GM23338 (cell line): ENCODE measurements at regions not wholly inside any gene's neighbourhood (a gene's known extent, or its start where the extent isn't known, plus 50 kb on each side); places are given as distances from the start of the nearest gene placed in this dataset.

ENCODE experiments used
- ATAC-seq: fragments of 200-7000 bp; cut with Tn5 transposase; 3 replicates; pipeline ENCODE4 v1.9.1; 2020
- DNase-seq: peaks from one replicate; pipeline ENCODE4 v3.0.0-alpha.2; 2015; ENCODE audit warnings: low spot score
- H2AFZ ChIP-seq: fragments of 200-600 bp; sonication (generic); 2 replicates; pipeline ENCODE4 v1.8.0; 2016; ENCODE audit warnings: antibody characterized with exemption, mild to moderate bottlenecking, moderate library complexity
- H3F3A ChIP-seq: fragments of 200-600 bp; sonication (generic); replicated peaks from 2 replicates; pipeline ENCODE4 v1.8.0; 2017; ENCODE audit warnings: antibody characterized with exemption, mixed run types, low read depth
- H3K27ac ChIP-seq: fragments of 200-600 bp; sonication (generic); 2 replicates; pipeline ENCODE4 v1.6.1; 2016; ENCODE audit warnings: low read depth
- H3K27me3 ChIP-seq: fragments of 200-600 bp; sonication (generic); 2 replicates; pipeline ENCODE4 v1.8.0; 2016; ENCODE audit warnings: mild to moderate bottlenecking, mixed run types, moderate library complexity; ENCODE audit not compliant: insufficient read depth
- H3K36me3 ChIP-seq: fragments of 200-600 bp; sonication (generic); 2 replicates; pipeline ENCODE4 v1.8.0; 2016; ENCODE audit warnings: mild to moderate bottlenecking; ENCODE audit not compliant: insufficient read depth
- H3K4me1 ChIP-seq: fragments of 200-600 bp; sonication (generic); 2 replicates; pipeline ENCODE4 v1.8.0; 2016; ENCODE audit warnings: mild to moderate bottlenecking, moderate library complexity; ENCODE audit not compliant: insufficient read depth
- H3K4me2 ChIP-seq: fragments of 200-600 bp; sonication (generic); 2 replicates; pipeline ENCODE4 v1.7.1; 2017; ENCODE audit warnings: mixed run types
- H3K4me3 ChIP-seq: fragments of 200-600 bp; sonication (generic); 2 replicates; pipeline ENCODE4 v1.6.1; 2016; ENCODE audit warnings: mixed run types
- H3K79me2 ChIP-seq: fragments of 200-600 bp; sonication (generic); replicated peaks from 2 replicates; pipeline ENCODE4 v1.8.0; 2017; ENCODE audit warnings: mild to moderate bottlenecking; ENCODE audit not compliant: insufficient read depth
- H3K9me2 ChIP-seq: fragments of 200-600 bp; sonication (generic); 2 replicates; pipeline ENCODE4 v1.8.0; 2017; ENCODE audit not compliant: insufficient read depth
- H4K20me1 ChIP-seq: fragments of 200-600 bp; sonication (generic); replicated peaks from 2 replicates; pipeline ENCODE4 v1.8.0; 2017; ENCODE audit warnings: mild to moderate bottlenecking; ENCODE audit not compliant: insufficient read depth
- H3K27ac Mint-ChIP-seq: 2 replicates; pipeline ENCODE4 v1.8.0; 2020; ENCODE audit warnings: inconsistent platforms, mild to moderate bottlenecking, moderate library complexity, mixed read lengths
- H3K27me3 Mint-ChIP-seq: 3 replicates; pipeline ENCODE4 v1.8.0; 2022; ENCODE audit warnings: low read depth, mild to moderate bottlenecking, moderate library complexity, mixed read lengths, inconsistent platforms; ENCODE audit not compliant: insufficient read depth, poor library complexity
- H3K36me3 Mint-ChIP-seq: 3 replicates; pipeline ENCODE4 v1.8.0; 2021; ENCODE audit warnings: low read depth, mild to moderate bottlenecking, inconsistent platforms, moderate library complexity, mixed read lengths
- H3K4me1 Mint-ChIP-seq: 3 replicates; pipeline ENCODE4 v1.8.0; 2020; ENCODE audit warnings: mild to moderate bottlenecking, inconsistent platforms, mixed read lengths
- H3K4me3 Mint-ChIP-seq: 3 replicates; pipeline ENCODE4 v1.8.0; 2021; ENCODE audit warnings: moderate library complexity, mild to moderate bottlenecking, inconsistent platforms, mixed read lengths
- H3K9me3 Mint-ChIP-seq: 3 replicates; pipeline ENCODE4 v1.8.0; 2020; ENCODE audit warnings: moderate library complexity, mild to moderate bottlenecking, inconsistent platforms, mixed read lengths
- CREB1 ChIP-seq: fragments of 250-450 bp; sonication (Bioruptor Pico); IDR thresholded peaks from 2 replicates; pipeline ENCODE4 v1.5.0; 2020; ENCODE audit warnings: low read depth, mild to moderate bottlenecking, moderate library complexity
- NANOG ChIP-seq: IDR thresholded peaks from 2 replicates; pipeline ENCODE4 v1.6.1; 2016; ENCODE audit warnings: antibody characterized with exemption, borderline replicate concordance
- STAT1 ChIP-seq: IDR thresholded peaks from one replicate; pipeline ENCODE4 v1.6.1; 2016; ENCODE audit warnings: antibody characterized with exemption; ENCODE audit not compliant: unreplicated experiment
- ZNF114 ChIP-seq: fragments of 250-450 bp; sonication (Bioruptor Pico); IDR thresholded peaks from 2 replicates; pipeline ENCODE4 v1.5.0; 2020; ENCODE audit warnings: mild to moderate bottlenecking, moderate library complexity
- ZNF331 ChIP-seq: fragments of 250-450 bp; sonication (Bioruptor Pico); IDR thresholded peaks from 2 replicates; pipeline ENCODE4 v1.5.0; 2020; ENCODE audit warnings: low read depth, mild to moderate bottlenecking, moderate library complexity
- TF ChIP-seq, protein P1 (sequence below): IDR thresholded peaks from one replicate; pipeline ENCODE4 v1.6.1; 2018; ENCODE audit warnings: antibody characterized with exemption; ENCODE audit not compliant: unreplicated experiment
- TF ChIP-seq, protein P2 (sequence below): IDR thresholded peaks from 2 replicates; pipeline ENCODE4 v1.6.1; 2016; ENCODE audit warnings: antibody characterized with exemption

DNA sequence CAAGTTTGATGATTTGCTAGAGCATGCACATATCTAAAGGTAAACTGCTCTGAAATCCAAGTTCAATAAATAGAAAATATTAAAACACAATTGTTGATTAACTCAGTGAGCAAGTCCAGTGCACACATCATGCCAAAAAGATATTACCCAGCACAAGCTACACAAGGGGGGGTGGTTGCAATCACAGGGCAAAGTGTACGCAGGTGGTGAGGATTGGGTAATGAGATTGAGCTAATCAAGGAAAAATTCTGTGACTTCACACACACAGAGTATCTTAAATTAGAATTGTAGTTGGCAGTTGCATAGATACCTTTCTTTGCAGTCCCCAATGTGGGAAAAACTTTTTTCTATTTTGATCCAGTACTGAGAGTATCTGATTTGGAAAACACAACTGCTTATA, 156.1 kb upstream of the NTRK2 start:
- Mint-ChIP-seq H3K27me3 (peaks cover 3% of the 10 kb centered on the region), H3K4me3 (no peak overlapping the region), H3K4me1 (no peaks in the 10 kb centered on the region), H3K9me3 (peaks cover 16% of the 10 kb centered on the region), H3K27ac (no peak overlapping the region), H3K36me3 (peaks cover 7% of the 10 kb centered on the region; the same call in 2 of the 3 replicates)
- Histone ChIP-seq H4K20me1 (no peaks in the 10 kb centered on the region), H3K4me3 (no peak overlapping the region), H3K79me2 (no peaks in the 10 kb centered on the region), H3K9me2 (peaks cover 6% of the 10 kb centered on the region; the same call in 1 of the 2 replicates), H3F3A (no peaks in the 10 kb centered on the region), H3K36me3 (no peaks in the 10 kb centered on the region), H3K27ac (no peak overlapping the region), H3K27me3 (no peaks in the 10 kb centered on the region), H3K4me2 (no peak overlapping the region), H3K4me1 (no peaks in the 10 kb centered on the region), H2AFZ (no peak overlapping the region)
- DNase-seq (no peak), ATAC-seq (no peak)
- TF ChIP-seq, protein P1, sequence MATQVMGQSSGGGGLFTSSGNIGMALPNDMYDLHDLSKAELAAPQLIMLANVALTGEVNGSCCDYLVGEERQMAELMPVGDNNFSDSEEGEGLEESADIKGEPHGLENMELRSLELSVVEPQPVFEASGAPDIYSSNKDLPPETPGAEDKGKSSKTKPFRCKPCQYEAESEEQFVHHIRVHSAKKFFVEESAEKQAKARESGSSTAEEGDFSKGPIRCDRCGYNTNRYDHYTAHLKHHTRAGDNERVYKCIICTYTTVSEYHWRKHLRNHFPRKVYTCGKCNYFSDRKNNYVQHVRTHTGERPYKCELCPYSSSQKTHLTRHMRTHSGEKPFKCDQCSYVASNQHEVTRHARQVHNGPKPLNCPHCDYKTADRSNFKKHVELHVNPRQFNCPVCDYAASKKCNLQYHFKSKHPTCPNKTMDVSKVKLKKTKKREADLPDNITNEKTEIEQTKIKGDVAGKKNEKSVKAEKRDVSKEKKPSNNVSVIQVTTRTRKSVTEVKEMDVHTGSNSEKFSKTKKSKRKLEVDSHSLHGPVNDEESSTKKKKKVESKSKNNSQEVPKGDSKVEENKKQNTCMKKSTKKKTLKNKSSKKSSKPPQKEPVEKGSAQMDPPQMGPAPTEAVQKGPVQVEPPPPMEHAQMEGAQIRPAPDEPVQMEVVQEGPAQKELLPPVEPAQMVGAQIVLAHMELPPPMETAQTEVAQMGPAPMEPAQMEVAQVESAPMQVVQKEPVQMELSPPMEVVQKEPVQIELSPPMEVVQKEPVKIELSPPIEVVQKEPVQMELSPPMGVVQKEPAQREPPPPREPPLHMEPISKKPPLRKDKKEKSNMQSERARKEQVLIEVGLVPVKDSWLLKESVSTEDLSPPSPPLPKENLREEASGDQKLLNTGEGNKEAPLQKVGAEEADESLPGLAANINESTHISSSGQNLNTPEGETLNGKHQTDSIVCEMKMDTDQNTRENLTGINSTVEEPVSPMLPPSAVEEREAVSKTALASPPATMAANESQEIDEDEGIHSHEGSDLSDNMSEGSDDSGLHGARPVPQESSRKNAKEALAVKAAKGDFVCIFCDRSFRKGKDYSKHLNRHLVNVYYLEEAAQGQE, result no peak

DNA sequence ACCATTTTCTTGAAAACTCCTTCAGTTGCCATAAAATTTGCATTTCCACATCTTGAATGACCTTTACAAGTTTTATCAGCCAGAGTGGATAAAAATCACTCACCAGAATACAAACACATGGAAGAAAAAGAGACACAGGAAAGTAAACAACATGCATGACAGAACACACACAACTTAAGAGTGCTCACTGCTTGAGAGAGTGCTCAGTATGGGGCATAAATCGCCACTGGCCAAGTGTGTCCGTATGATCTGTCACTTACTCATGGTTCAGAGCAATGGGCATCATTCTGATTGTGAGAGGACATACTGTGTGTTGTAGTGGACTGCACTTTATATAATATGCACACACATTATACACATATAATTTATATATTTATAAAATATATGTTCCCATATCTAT, 155.6 kb upstream of the NTRK2 start:
- H3K27me3 ChIP-seq, result no peaks in the 10 kb centered on the region
- H3K27ac ChIP-seq, result no peak overlapping the region
- peak overlapping the region; percentile 30; the same call in 1 of the 2 replicates for H3K27ac Mint-ChIP-seq
- no peaks in the 10 kb centered on the region for H3K79me2 ChIP-seq
- H3K27me3 Mint-ChIP-seq, result peaks cover 3% of the 10 kb centered on the region
- no peaks in the 10 kb centered on the region for H3K4me1 ChIP-seq
- peaks cover 10% of the 10 kb centered on the region; the same call in 2 of the 3 replicates for H3K36me3 Mint-ChIP-seq
- no peak for DNase-seq
- H3K4me3 ChIP-seq, result no peak overlapping the region
- H3K4me1 Mint-ChIP-seq, result no peaks in the 10 kb centered on the region
- no peak for ATAC-seq
- no peak overlapping the region for H2AFZ ChIP-seq
- no peak overlapping the region for H3K4me2 ChIP-seq
- no peaks in the 10 kb centered on the region for H3F3A ChIP-seq
- no peaks in the 10 kb centered on the region for H4K20me1 ChIP-seq
- peaks cover 20% of the 10 kb centered on the region for H3K9me3 Mint-ChIP-seq
- H3K4me3 Mint-ChIP-seq, result no peak overlapping the region
- H3K9me2 ChIP-seq, result peaks cover 2% of the 10 kb centered on the region; the same call in 1 of the 2 replicates
- H3K36me3 ChIP-seq, result no peaks in the 10 kb centered on the region
- TF ChIP-seq STAT1, result no peak
- TF ChIP-seq ZNF331, result no peak
- TF ChIP-seq, protein P1, result no peak
- no peak for TF ChIP-seq NANOG
- TF ChIP-seq ZNF114 (CRISPR knock-in tag), result no peak
- no peak for TF ChIP-seq CREB1 (CRISPR knock-in tag)
- TF ChIP-seq, protein P2, sequence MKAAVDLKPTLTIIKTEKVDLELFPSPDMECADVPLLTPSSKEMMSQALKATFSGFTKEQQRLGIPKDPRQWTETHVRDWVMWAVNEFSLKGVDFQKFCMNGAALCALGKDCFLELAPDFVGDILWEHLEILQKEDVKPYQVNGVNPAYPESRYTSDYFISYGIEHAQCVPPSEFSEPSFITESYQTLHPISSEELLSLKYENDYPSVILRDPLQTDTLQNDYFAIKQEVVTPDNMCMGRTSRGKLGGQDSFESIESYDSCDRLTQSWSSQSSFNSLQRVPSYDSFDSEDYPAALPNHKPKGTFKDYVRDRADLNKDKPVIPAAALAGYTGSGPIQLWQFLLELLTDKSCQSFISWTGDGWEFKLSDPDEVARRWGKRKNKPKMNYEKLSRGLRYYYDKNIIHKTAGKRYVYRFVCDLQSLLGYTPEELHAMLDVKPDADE, result no peak
